ENCODE measurements at regions not wholly inside any gene's neighbourhood (a gene's known extent, or its start where the extent isn't known, plus 50 kb on each side); places are given as distances from the start of the nearest gene placed in this dataset.

DNA sequence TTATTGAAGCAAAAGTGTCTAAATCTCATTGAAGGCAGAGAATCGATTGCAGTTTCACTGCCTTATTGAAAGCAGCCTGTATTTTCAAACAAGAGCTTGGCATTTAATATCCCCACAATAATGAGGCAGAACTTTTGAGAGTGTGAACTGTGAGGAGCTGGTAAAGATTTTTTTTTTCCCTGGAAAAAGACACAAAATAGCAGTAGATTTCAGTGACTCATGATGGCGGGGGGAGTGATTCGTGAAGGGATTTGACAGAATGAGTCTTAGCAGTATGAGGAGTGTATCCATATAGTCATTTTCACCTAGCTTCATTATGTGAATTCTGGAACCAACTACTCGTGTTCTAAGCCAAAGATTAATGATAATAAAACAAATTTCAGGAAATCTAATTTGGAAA is 242.9 kb downstream of the ARL6IP6 start:
- no peak for DNase-seq

DNA sequence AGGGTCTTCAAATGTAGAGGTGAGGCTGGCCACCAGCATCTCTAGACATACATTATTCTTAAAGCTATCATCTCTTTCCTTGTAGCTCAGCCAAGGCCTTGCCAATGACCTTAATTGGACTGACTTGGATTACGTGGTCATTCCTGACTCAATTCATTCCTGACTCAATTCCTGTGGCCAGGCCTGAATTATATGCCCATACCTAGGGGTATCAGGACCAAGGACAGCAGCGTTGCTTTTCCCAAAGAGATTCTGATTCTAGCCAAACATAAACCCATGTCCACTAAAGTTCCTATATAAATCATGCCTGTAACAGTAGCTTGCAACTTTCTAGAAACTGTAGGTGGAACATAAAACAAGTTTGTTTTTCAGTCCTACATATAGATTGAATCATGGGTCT is 231.7 kb downstream of the ARL6IP6 start:
- no peak for DNase-seq

DNA sequence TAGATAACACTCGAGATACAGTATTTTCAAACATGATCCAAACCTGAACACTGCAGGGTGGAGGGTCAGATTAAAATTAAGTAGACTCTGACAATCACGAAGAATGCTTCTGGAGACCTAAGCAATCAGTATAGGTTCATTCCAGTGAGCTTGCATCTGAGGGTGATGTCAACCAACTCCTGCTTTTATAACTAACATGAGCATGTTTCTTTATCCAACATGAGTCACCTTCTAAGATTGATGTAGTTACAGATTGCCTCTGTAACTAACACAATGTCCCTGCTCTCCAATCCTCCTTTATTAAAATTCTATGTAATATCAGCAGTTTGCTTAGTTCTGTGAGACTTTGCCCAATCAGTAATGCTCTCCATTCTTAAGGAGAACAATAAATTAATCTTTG is 225.7 kb downstream of the ARL6IP6 start:
- DNase-seq, result no peak

DNA sequence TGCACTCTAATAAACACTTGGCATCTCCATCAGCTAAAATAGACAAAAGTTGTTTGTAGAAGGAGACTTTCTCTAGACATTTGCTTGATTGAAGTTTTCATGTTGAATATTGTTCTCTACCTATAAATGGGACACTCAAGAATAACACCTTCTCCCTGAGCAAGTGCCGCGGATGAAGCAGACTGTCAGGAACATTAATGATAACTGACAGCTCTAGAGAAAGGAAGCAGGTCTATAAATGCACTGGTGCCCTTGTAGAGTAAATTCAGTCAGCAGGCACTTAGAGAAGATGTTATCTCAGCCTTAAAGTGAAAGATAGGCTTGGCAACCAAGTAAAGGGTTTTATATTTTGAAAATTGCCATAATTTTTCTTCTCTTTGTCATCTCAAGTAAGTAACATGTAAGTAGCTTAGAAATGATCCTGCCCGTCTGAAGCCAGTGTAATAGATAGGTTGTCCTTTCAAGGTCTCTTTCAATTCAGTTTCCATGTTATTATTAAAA is 224.6 kb downstream of the ARL6IP6 start:
- no peak for DNase-seq

DNA sequence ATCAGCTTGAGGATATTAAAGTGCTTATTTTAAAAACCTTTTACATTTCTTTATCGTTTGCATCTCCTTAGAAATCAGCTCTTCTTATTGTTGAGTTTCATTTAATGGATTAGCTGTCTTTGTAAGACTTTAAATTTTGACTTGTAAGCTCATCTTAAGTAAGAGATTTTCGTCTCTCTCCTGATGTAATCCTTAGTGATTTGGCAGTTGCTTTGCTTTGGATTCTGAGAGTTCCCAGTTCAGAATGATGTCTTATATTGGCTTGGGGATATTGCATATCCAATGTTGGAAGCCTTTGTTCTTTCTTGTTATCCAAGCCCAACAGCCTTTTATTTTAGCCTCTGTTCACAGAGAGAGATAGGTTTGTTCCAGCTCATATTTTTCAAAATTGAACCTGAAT is 212.1 kb downstream of the ARL6IP6 start:
- DNase-seq, result no peak

DNA sequence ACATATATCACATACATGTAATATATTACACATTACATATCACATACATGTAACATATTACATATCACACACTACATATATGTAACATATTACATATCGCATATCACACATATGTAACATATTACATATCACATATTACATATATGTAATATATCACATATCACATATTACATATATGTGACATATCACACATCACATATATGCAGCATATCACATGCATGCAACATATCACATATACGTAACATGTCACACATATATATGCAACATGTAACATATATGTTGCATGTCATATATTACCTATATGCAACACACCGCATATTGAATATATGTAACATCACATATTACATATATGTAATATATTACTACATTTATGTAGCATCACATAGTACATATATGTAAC is 211.2 kb downstream of the ARL6IP6 start:
- no peak for DNase-seq

DNA sequence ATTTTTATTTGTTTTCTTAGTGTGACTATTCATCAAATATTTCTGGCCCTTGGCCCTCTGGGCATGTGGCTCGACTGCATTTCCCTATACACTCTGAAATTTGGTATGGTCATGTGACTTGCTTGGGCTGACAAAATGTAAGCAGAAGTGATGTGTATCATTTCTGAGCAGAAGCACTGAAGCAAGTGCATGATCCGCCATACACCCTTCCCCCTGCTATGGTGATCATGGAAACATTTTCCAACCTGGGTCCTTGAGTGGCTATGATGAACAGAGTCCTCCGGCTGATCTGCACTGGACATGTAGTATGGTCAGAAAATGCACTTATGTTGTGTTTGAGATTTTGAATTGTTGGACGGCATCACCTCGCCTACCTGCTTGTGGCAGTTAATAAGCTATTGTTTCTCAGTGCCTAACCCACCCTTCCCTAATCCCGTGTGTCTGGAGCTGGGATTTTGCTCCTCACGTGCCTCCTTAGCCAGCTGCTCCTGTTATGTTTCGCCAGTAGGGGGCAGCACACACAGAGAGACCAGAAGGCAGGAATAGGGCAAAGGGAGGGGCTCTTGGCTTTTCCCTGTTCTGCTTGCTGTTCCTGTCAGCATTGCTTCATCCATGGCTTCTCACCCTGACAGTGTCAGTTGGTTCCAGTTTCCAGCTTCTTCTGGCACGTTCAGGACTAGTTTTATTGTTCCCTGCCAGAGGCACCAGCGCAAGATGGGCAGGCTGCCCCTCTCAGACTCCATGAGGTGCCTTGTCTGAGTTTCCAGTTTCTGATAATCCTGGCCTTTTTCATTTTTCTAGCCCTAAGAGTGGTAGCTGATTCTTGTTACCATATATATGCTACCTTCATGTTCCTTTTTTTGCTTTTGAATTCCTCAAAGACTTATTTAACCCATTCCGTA is 207.4 kb downstream of the ARL6IP6 start:
- peak; percentile 18 for DNase-seq

DNA sequence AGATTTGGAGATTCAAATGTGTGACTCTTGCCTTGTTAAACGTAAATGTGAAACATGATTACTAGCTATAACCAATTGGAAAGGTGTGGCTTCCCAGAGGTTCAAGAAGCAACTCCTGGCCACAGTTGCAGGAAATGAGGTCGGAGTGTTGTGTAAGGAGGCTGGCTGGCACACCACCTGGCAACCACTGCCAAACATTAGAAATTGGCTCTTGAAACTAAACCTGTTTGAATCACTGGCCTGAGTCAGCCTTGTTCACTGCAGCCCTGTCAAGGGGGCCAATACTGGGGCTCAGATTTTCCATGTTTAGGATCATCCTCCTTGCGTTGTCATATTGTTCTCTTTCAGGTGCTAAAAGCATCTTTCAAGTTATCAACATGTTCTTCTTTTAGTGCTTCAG is 206.3 kb downstream of the ARL6IP6 start:
- no peak for DNase-seq

DNA sequence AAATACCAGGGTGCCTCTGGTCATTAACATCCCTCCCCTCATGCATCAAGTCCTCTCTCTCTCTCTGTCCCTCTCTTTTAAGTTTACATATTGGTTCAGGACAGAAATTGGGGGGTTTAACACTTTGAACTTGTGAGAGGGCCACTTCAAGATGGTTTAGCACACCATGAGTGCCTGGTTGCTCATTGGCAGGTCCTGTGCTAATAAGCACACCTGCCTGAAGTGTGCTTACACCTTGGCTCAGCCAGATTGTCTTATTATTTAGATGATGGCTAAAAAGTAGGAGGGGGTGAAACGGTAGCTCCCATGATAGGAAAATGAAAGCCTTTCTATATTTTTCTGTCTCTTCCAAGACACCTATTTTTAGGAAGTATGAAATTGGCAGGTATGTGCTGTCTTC is 205.8 kb downstream of the ARL6IP6 start:
- no peak for DNase-seq

DNA sequence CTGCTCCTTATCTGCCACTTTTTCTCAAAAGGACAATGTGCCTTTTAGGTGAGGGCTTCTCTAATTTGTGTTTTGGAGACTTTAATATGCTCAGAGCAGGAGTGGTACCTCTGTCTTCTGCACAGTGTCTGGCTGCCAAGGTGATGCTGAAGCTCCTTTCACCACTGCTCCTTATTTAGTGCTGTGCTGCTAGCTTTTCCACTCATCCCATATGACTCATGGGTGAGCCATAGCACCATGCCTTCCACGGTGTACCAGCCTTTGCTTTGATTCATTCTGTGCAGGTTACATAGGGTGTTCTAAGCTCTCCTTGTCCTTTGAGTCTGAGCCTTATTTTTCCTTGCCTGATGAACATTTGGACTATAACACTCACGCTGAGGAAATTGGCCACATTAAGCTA is 202.4 kb downstream of the ARL6IP6 start:
- DNase-seq, result no peak

DNA sequence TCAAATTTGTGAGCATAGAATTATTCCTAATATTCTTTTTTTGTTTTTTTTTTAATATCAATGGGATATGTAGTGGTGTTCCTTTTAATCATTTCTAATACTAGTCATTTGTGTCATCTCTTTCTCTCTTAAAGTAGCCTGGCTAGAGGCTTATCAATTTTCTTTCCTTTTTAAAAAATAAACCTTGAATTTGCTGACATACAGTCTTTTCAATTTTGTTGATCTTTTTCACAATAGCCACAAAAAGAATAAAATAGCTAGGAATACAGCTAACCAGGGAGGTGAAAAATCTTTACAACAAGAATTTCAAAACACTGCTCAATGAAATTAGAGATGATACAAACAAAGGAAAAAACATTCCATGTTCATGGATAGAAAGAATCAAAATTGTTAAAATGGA is 192.6 kb downstream of the ARL6IP6 start:
- DNase-seq, result no peak

DNA sequence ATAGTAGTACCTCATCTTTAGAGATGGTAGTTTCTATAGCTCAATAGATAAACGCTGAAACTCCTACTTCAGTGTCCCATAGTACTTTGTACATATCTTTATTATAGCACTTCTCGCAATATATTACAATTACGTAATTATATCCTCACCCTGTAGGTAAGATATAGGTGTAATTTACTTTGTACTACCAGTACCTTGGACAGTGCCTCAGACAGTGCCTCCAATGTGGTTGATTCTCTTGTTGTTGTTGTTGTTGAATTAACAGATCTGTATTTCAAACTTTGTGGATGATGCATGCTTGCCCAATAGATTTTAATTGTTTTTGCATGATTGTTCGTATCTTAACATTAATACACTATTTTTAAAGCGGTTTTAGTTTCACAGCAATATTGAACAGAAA is 188.6 kb downstream of the ARL6IP6 start:
- no peak for DNase-seq

DNA sequence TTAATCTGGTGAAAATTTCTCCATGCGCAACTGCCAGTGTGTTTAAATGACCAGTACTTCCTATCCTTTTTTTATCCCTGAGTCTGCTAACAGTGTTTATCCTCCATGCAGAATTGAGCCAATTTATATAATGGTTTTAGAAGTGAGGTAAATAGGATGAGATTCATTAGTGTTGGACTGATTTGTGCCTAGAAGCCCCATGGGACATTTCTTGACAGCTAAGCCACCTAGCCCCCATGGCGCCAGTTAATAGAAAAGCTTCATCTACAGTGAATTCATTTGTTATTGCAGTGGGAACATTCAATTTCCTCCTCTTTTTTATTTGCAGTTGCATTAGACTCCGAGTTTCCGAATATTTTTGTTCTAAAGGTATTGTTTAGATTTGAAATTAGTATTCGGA is 175.6 kb downstream of the ARL6IP6 start:
- DNase-seq, result no peak

DNA sequence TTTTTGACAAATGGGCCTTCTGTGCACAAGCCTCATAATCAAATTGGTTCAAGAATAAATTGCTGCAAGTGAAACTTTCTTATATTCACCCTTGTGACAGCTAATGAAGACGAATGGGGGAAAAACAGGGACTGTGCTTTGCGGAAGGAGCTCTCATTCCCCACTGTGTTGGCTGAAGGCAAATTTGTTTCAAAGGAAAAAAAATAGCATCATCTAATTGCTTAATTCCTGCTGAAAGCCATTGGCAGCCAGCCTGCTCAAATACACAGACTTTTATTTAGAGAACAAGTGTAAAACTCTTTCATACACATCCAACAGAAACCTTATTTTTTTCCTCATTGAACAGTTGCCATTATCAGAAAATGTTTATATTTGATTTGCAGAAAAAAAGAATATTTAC is 172.3 kb downstream of the ARL6IP6 start:
- DNase-seq, result no peak

DNA sequence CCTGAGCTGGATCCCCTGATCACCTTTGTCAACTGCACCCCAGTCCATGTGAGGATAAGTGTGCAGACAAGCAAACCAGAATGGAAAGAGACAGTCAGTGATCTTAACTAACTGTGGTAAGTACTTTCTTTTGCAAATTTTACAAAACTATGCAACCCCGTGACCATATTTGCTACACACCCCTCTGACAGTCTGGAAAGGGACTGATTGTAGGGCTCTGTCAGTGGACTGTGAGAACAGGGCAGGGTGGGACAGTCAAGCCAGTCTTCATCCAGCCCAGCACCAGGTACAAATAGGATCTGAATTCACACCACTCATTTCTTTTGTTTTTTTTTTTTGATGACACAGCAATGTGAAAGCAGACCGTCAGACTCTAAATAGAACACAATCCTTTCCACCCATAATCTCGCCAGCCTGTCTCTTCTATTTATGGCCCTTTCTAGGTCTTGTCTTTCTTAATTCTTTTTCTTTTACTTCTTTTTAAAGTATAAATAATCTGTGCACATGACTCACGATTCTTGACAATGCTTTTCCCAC is 165.6 kb downstream of the ARL6IP6 start:
- no peak for DNase-seq

DNA sequence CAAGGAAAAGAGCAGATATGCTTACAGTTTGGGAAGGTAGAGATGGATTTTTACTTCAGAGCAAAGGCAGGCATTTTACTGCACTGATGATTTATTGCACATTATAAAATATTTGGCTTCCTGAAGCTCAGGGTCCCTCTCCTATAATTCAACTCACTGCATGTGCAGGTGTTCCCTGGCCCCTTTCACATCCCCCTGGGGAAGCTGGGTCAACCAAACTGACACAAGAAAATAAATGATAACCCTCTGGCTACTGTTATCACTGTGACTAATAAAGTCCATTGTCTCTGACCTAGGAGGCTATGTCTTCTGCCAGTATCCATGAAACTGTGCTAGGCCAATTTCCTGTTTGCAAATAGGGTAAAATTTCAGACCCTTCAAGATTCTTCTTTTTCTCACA is 163.1 kb downstream of the ARL6IP6 start:
- no peak for DNase-seq

DNA sequence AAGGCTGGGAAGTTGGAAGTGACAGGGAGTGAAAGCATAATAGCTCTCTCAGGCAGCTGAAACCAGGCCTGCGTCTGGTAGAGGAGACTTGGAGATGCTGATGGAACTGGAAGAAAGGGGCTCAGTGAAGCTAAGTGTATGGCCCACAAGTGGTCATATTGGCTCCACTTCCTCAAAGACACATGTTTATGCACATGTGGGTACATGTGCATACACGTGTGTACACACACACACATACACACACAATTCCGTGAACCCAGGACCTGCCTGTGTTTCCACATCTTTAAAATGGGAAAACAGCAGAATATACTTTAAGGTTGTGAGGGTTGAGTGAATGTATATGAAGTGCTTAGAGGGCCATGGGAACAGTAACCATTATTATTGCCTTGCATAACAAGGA is 160.9 kb downstream of the ARL6IP6 start:
- no peak for DNase-seq

DNA sequence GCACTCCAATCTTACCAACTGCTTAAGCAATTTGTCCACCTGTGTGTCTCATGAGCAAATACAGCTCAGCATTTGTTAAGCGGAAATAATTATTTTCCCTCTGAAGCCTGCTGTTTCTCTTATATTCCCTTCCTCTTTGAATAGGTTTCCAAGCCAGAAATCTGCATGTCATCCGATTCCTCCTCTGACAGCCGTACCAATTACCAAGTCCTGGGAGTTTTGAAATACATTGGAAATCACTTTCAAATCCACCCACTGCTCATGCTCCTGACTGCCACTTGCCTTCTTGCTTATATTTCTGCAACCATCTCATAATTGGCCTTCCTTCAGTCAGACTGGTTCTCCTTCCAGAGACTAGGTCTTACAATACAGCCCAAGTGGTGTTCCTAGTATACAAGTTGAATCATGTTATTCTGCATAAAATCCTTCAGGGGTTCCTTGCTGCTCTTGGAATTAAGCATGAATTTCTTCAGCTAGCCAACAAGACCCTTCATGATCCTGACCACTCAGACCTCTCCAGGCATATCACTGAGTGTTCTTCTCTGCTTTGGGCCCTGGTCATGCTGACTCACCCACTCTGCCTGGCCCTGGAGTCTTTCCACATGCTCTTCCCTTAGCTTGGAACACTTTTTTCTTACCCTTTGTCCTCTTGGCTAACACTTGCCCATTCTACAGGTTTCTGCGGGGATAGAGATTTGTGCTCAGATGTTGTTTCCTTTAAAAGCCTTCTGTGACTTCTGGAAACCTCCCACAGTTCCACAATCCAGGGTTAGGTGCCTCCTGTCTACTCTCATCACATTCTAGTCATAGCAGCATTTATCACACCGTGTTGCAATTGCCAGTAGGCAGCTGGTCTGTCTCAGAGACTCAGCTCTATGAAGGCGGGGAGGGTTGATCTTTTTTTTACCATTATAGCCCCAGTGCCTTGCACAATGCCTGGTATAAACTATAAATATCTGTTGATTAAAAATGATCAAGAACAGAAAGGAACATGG is 157.6 kb downstream of the ARL6IP6 start:
- no peak for DNase-seq

DNA sequence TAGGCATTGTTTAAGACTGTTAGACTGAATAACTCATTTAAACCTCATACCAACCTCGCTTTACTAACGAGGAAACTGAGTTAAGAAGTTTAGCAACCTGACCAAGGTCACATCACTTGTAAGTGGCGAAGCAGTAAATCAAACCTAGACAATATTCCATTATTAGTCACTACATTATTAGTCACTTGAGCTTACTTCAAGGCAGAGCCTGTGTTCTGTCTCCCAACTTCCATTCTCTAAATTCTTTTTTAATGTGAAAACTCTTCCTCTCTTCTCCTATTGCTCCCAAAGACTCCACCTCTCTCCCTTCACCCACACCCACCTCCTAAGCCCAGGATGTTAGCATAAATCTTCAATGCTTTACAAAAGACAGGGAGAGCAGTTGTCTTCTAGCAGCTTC is 156.5 kb downstream of the ARL6IP6 start:
- no peak for DNase-seq

DNA sequence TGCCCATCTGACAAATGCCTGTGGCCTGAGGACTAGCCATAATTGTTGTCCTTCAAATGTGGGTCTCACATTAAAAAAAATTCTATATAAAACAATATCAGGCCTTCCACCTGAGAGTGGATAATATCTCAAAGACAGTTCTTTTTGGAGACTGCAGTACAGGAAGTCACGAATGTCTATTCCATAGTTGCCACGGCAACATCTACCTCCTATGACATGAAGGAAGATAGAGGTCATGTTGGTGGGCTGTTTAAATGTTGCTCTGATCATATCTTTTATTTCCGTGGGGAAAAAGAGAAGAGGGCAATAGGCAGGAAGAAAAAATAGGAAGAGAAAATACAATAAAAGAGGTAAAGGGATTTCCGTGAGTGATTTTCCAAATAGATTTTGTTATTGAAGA is 151.8 kb downstream of the ARL6IP6 start:
- no peak for DNase-seq

DNA sequence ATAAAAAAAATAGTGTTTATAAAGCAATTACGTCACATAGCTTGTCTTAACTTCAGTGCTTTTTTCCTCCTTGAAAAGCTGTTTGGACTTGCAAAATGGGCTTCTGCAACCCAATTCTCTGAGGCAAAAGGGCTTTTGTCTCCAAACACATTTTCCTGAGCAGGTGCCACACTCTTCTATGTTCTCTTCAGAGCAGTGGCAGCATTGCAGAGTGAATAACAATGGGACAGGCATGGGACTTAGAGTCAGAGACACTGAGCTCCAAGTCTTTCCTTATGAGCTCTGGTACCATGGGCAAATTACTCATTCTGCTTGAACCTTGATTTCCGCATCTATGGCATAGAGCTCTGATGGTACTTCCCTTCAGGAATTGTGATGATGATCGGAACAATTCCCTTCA is 149.0 kb downstream of the ARL6IP6 start:
- no peak for DNase-seq

DNA sequence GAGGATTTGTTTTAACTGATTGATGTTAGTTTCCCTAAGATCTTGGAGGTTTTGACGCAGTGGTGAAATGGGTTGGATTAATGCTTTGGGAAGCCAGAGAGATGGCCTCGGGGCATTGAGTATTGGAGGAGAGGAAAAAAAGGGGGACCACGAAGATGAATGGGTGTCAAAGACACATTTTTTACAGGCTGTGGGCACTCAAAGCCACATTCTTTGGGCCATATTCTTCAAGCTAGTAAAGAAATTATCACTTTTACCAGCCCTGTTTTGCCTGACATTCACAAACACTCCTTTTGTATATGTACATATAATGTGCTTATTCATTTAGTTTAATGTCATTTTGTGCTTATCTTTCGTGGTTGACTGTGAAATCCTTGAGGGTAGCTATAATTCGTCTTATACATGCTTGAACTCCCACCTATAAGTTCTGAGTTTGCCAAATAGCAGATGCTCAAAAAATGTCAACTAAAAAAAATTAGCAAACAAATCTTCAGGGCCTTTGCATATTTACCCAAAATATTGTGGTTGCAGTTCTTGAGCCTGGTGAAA is 146.3 kb downstream of the ARL6IP6 start:
- DNase-seq, result no peak

DNA sequence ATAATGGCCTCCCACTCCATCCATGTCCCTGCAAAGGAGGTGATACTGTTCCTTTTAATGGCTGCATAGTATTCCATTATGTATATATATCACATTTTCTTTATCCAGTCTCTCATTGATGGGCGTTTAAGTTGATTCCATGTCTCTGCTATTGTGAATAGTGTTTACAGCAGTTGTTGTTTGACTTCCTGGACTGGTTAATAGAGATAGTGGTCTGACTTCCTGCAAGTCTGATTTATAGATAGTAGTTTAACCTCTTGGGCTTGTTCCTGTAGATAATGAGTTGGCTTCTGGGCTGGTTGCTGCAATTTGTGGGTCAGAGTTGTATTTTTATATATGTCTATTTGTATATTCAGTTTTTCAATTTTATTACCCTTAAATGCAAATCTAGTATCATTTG is 145.4 kb downstream of the ARL6IP6 start:
- DNase-seq, result no peak
